ENCODE measurements at regions not wholly inside any gene's neighbourhood (a gene's known extent, or its start where the extent isn't known, plus 50 kb on each side); places are given as distances from the start of the nearest gene placed in this dataset.
"Not testable (repeated sequence)": the region's sequence is repeated elsewhere in the genome, so short reads cannot be mapped to it uniquely, and the experiment has no call there.

DNA sequence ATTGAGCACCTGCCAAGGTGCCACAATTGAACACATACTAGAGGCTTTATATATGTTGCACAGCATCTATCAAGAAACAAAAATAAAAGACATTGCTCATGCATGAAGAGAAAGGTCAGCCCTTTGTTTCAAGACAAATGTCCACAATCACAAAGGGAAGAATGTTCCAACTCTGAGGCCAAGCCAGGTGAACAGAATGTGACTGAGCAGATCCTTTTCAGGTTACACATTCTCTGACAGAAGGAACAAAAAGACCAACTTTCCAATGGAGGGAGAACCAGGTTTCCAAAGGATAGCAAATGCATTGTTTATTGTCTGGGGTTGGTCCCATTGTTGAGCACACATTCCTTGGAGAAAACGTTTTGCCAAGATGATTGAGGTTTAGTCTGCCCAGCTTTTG, 50.2 kb upstream of the FAM174B start:
- DNase-seq (ENCODE audit: low read depth in 3 of 3) = no peak

DNA sequence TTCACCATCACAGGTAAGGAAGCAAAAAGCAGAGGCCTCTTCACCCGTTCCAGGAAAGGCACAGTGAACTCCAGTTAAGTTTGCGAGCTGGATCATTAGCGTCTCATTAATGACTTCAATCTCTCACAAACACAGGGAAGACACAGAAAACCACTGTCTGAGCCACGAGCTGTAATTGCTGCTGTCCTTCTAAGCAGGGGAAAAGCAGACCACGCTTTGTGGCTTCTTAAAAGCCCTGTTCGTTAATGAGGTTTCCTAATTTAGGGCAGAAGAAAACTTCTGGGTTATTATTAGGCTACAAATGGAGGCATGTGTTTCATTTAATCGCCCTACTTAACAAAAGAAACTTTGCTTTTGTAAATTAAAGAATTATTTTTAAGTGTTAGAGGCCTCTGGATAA, 50.6 kb upstream of the FAM174B start:
- no peak for DNase-seq (ENCODE audit: low read depth in 3 of 3)

DNA sequence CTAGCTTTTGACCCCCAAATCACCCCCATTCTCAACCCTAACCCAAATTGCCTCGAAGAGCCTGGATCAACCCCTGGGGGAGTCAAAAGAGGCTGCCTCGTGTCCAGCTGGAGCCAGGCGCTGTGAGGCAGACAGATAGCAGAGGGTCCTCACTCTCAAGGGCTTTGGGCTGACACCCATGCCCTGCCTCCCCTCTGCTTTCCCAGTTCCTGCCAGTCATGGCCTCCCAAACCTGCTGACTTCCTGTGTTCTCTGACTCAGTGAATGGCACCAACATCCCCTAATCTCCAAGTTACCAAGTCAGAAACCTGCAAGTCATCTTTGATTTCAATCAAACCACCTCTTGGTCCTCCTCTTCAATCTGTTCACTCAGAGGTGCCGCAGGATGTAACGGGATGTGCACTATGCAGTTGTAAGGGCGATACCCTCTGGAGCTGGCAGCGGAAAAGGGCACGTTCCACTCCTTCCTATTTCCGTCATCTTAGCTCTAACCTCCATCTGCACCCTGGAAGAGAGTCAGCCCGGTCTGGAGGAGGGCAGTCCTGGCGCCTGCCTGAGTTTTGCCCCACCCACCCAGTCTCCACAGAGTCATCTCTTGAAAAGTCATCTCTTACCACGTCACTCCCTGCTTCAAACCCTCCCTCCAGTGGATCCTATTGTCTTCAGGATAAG, 52.4 kb upstream of the FAM174B start:
- DNase-seq (ENCODE audit: low read depth in 3 of 3) = no peak

DNA sequence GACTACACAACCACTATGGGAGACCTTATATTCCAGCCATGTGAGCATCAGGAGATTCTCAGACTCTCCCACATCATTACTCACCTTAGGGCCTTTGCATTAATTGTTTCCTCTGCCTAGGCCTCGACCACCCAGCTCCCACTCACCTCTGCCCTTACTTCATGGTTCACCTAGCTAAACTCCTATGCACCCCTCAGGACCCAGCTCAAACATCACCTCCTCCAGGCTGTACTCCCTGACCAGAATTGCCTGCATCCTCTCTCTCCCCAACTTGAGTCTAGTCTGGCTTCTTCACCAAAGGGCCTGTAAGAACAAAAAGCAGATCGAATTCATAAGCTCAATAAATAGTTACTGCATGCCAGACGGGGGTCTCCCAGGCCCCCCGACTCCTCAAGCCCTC, 53.1 kb upstream of the FAM174B start:
- no peak for DNase-seq (ENCODE audit: low read depth in 3 of 3)

DNA sequence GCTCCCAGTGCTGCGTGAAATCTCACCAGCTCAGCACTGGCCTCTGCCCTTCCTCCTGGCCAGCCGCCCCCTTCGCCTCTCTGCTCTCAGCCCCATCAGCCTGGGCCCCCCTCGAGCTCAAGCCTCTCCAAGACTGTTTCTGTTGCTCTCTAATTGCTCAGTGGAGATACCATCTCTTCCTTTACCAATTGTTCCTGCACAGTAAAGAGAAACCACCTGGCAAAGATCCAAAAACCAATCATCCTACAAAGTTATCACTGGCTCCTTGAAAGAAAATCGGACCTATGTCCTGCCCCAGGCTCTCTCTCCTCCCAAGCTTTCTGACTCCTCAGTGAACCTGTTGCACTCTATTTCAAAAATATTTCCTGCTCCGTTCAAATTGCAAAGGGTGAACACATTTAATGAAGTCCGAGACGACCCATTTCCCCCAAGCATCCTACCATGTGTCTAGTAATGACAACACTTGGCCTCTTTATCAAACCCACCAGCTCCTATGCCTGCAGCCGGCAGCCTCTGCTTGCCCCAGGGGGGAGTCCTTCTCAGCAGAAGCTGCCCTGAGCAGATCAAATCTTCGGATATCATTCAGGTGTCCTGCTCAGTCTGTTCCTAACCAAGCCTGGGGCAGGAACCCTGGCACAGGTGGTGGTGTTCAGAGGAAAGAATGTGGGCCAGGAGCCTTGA, 53.7 kb upstream of the FAM174B start:
- no peak for DNase-seq (ENCODE audit: low read depth in 3 of 3)

DNA sequence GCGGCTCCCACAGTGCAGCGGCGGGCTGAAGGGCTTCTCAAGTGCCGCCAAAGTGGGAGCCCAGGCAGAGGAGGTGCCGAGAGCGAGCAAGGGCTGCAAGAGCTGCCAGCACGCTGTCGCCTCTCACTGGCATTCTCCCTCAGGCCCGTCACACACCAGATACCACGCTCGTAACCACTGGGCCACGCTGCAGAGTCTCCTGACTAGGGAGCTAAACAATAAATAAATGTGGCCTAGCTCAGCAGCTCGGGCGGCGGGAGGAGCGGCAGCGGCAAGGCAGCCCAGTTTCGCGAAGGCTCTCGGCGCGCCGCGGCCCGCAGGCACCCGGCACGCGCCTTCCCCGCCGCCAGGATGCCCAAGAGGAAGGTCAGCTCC, 55.9 kb upstream of the FAM174B start:
- DNase-seq (ENCODE audit: low read depth in 3 of 3) = no peak

DNA sequence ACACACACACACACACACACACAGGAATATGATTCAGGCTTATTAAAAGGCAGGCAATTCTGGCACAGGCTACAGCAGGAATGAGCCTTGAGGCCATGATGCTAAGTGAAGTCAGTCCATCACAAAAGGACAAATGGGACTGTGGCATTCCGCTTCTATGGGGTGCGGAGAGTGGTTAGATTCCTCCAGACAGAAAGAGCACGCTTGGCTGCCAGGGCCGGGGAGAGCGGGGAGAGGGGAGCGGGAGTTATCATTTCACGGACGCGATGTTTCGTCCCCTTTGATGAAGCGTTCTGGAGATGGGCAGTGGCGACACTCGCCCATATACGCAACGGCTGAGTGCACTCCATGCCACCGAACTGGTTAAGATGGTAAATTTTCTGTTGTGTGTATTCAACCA, 58.5 kb upstream of the FAM174B start:
- DNase-seq (ENCODE audit: low read depth in 3 of 3) = no peak

DNA sequence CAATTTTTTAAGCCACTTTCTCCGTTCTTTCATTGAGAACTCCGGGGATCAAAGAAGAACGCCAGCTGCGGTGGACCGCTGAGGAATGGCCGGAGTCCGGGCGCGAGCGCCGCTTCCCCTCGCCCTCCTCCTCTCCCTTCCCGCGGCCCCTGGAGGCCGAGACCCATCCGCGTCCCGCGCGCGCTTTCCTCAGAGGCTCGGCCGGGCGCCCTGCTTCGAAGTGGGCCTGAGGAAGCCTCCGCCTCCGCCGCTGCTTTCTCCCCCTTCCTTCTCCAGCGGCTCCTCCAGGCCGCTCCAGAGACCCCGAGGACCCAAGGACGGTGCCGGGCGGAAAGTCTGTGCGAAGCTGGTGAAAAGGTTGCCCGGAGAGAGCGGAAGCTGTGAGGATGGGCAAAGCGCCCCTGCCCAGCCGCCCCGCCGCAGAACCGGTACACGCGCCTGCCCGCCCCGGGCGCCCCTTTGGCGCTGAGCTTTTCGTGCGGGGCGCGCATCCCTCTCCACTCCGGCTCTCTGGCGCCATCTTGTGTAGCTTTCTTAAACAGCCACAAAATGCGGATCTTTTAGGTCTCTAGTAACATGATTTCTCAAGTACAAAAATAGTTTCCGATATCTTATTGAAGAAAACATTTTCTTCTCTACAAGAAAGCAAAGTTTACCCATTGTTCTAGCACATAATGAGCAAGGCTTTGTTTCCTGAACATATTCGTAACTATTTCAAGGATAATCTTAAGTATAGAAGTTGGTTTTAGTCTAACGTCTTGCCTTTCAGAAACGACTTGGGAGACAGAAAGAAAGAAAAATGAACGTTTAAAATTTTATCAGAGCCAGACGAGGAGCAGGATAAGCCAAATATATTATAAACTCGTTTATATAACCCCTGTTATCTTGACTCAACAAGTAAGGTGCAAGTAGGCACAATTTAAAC, 59.2 kb upstream of the FAM174B start:
- peak; percentile 60 to 68 (median 61) for DNase-seq (ENCODE audit: low read depth in 3 of 3)

DNA sequence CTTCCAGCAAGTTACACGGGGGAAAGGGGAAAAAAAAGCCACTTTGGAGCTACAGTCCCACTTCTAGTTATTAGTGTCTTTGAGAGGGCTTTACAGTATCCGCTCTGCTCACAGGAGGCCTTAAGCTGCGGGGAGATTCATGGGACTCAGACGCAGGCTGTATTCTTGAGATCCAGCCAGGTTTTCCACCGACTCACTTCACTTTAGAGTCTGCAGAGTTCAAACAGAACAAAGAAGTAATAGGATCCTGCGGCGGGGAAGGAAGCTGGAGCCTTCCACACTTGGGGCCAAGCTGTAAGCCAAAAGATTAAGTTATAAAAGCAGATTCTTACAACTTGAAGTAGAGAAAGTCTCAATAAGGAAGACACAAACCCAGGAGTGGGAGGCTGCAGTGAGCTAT, 60.2 kb upstream of the FAM174B start:
- no peak for DNase-seq (ENCODE audit: low read depth in 3 of 3)

DNA sequence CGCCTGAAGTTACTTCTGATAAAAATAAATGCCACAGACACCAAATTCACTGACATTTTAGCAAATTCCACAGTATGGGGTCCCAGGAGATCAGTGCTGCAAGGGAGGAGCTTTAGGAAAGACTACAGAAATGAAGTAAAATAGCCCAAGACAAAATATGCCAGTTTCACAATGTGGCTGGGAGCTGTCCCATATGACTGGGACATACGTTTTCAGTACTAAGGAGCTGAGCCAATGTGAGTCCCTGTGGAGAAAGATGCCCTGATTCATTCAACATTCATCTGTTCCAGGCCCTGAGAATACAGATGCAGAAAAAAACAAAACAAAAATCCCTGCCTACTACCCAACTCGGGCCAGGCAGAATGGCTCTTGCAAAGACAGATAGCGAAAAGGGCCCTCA, 63.4 kb upstream of the FAM174B start:
- DNase-seq (ENCODE audit: low read depth in 3 of 3) = no peak

DNA sequence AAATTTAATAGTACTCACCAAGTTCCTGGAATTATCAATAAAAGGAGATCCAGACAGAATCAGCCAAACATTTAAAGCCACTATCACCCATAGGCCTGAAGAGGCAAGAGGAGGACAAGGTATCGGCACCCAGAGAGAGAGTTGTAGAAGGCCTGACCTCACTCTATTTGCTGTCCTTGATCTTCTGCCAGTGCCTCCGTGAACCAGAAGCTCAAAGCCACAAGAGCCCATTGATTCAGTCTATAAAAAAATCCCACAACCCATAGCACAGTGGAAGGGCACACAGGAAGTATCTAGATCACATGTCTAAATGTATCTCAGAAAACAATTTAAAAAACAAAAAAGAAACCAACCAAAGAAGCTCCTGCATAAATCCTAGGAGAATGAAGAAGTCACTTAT, 68.6 kb upstream of the FAM174B start:
- no peak for DNase-seq (ENCODE audit: low read depth in 3 of 3)

DNA sequence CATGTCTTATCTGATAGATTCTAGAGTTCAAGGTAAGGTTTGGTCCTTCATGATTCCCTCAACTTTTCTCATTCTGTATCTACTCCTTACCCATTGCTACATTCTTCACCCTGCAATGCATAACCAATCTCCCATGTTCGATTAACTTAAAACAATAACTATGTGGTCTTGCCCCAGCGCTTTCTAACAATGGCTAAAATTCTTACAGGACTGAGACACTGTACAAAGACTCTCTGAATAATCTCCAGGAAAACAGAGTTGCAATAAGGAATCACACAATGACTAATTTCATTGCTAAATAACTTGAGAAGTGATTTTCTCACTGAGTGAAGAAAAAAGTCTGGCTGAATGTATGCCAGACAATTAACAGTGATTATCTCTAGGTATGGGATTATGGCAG, 69.6 kb upstream of the FAM174B start:
- no peak for DNase-seq (ENCODE audit: low read depth in 3 of 3)

DNA sequence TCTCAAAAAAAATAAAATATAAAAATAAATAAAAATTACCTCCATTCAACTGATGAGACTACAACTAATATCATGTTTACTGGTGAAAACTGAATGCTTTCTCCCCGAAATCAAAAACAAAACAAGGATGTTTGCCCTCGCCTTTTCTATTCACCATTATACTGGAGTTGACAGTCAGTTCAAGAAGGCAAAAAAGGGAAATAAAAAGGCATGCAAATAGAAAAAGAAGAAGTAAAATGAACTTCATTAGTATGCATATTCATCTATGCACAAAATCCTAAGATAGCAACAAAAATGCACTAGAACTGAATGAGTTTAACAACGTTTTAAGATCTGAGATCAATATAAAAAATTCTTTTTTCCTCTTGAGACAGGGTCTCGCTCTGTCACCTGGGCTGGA, 72.7 kb upstream of the FAM174B start:
- DNase-seq (ENCODE audit: low read depth in 3 of 3) = no peak

DNA sequence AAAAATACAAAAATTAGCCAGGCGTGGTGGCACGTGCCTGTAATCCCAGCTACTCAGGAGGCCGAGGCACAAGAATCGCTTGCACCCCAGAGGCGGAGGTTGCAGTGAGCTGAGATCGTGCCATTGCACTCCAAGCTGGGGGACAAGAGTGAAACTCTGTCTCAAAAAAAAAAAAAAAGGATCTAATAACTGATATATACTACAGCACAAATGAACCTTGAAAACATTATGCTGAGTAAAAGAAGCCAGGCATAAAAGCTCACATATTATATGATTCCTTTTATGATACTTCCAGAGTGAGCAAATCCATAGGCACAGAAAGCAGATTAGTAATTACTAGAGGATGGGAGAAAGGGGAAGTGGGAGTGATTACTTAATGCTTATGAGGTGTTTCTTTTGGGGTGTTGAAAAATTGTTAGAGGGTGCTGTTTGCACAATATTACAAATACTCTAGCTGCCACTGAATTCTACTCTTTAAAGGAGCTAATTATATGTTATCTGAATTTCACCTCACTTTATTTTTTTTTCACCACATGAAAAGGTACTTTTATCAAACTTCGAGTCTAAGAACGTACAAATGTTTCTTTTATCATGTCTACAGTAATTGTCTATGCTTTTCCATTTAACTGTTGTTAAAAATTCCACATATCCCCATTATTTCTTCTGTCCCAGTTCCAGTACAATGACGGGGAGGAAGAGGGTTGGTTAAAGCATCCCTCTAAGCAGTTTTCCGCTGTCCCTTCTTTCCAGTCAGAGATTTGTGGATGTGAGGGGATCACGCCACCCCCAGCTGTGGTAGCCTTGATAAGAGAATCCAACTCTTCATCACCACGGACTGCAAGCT, 77.7 kb upstream of the FAM174B start:
- no peak for DNase-seq (ENCODE audit: low read depth in 3 of 3)

DNA sequence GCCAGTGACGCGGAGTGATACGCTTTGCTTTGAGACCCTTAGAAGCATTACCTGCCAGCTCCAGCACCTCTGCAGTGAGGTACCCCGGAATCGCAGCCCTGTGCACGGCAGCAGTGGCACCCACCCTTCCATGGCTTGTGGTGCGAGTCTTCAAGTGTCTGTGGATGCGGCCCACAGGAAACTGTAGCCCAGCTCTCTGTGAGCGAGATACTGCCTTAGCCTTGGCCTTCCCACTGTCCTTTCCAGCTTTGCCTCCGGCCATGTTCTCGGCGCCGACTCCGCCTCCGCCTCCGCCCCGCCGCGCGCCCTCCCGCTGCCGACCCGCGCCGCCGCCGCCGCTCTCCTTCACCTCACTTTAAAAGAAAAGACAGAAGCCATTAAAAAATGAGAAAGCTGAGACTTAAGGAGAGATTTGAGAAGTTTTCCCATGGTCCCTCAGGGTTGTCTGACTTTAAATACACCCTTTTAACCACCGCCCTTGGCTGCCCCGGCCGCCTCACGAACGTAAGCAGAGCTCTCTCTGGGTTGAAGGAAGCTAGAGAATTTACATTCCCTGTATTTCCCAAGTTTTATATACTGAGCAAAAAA, 78.5 kb upstream of the FAM174B start:
- DNase-seq (ENCODE audit: low read depth in 3 of 3) = no peak

DNA sequence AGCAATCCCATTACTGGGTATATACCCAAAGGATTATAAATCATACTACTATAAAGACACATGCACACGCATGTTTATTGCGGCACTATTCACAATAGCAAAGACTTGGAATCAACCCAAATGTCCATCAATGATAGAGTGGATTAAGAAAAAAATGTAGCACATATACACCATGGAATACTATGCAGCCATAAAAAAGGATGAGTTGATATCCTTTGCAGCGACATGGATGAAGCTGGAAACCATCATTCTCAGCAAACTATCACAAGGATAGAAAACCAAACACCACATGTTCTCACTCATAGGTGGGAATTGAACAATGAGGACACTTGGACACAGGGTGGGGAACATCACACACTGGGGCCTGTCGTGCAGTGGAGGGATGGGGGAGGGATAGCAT, 83.7 kb upstream of the FAM174B start:
- DNase-seq (ENCODE audit: low read depth in 3 of 3) = not testable (repeated sequence)

DNA sequence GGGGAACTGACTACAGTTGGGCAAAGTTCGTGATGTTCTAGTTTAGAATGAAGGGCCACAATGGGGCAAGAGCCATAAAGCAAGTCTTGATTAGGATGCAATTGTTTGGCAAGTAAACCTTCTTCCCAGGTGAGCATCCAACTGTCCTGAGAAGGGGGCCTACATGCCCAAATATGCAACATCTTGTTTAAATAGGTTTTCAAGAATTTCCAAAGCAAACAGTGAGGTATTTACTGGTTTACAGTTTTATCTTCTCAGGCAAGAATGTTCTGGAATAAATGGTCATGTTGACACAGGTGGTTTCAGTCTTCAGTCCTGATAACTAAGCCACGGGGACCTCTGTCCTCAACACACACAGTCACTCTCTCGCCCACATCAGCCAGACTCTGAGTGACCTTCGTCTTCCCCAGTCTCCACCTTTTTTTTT, 90.3 kb upstream of the FAM174B start:
- no peak for DNase-seq (ENCODE audit: low read depth in 3 of 3)

DNA sequence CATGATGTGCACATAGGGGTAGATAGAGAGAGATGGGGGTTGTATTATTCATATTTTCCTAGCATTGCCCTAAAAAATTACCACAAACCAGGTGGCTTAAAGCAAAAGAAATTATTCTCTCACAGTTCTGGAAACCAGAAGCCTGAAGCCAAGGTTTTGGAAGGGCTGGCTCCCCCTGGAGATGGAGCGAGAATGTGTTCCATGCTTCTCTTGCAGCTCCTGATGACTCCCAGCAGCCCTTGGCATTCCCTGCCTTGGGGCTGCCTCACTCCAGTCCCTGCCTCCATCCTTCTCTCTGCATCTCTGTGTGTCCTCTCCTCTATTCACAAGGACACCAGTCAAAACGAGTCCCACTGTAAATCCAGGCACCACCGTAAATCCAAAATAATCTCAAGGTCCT, 91.5 kb upstream of the FAM174B start:
- no peak for DNase-seq (ENCODE audit: low read depth in 3 of 3)

DNA sequence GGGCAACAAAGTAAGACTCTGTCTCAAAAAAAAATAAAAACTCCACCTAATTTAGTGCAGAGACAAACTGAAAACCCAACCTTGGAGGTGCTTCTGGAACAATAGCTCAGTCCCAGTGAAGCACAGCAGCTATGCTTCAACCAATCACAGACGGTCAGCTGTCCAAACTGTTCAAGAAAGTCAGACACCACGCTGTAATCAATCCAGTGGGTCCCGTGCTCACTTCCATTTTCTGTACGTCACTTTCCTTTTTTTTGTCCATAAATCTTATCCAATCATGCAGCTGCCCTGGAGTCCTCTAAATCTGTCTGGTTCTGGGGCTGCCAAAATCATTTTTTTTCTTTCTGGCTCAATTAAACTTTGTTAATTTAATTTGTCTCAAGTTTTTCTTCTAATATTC, 93.6 kb upstream of the FAM174B start:
- DNase-seq (ENCODE audit: low read depth in 3 of 3) = no peak

DNA sequence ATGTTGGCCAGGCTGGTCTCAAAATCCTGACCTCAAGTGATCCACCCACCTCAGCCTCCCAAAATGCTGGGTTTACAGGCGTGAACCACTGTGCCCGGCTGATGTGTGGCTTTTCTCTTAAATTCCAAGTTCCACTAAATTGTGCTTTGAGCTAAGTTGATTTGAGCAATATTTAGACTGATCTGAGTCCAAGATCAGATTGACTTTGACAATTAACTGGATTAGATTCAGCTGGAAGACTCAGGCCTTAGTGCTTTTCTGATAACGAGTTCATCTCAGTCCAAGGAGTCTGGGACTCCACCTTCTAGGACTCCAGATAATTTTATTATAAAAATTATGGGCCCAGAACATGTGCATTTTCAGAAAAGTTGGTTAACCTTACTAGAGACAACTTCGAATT, 94.4 kb upstream of the FAM174B start:
- no peak for DNase-seq (ENCODE audit: low read depth in 3 of 3)

DNA sequence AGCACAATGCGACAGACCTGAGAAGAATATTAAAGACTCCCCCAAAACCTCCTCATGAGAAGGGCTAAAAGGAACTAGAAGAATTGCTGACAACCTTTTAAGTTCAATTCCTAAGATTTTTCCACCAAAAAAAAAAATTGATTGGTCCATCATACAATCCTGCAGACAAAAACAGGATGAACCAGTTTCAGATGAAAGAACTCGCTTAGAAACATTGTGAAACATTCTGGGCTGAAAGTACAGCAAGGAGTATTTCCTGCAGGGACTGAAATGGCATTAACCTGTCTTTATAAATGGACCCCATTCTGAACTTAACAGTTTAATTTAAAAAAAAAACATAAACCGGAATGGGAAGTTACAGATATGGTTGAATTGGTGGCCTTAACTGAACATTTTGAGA, 96.0 kb upstream of the FAM174B start:
- no peak for DNase-seq (ENCODE audit: low read depth in 3 of 3)

DNA sequence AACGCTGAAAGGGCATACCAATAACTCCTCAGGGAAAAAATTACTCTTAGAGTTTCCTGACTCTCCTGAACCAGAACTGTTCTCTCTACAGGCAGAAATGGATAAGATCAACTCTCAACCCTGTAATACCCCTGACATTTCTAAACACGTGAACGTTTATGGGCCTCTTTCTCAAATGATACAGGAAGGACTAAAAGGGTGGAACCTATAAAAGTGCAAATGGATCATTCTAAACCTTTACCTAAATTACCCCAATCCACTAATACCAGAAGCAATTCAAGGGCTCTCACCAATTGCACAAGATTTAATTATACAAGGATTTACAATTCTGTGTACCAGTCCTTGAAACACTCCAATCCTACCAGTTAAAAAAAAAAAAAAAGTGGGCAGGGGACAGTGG, 98.0 kb upstream of the FAM174B start:
- DNase-seq (ENCODE audit: low read depth in 3 of 3) = no peak

Measured in stimulated activated CD4-positive, alpha-beta T cell treated with anti-CD3 and anti-CD28 coated beads, TNF-alpha, amount 100 ng/mL, for 24 hours (primary cell).